Head of caudate nucleus (tissue), 42 donors: ENCODE measurements at regions not wholly inside any gene's neighbourhood (a gene's known extent, or its start where the extent isn't known, plus 50 kb on each side); places are given as distances from the start of the nearest gene placed in this dataset.
A peak's percentile ranks its signal among the peaks of the same experiment; 100 is the strongest.

Source experiments
- DNase-seq, 42 donors: peaks; one replicate each; pipeline versions ENCODE4 v3.0.0 to v3.0.0-alpha.2; 2020 to 2021; ENCODE audit warnings: mixed read lengths in 7 of 42
- intact Hi-C: fragments of 100-400 bp; cut with DNase I; formaldehyde crosslinking; loops from one replicate; pipeline ENCODE4 v1.15.0; 2022

GRCh38 chr12:91985002-91985787 lies 160.5 kb downstream of the BTG1 start:
- intact Hi-C loops: no loop called here
- peak in 5 of 42 donors; percentile 5 to 32 (median 16) for DNase-seq

GRCh38 chr12:91984556-91984955 lies 161.1 kb downstream of the BTG1 start:
- DNase-seq: no peak
- intact Hi-C loops: no loop called here

GRCh38 chr12:91983935-91984334 lies 161.7 kb downstream of the BTG1 start:
- DNase-seq: no peak
- intact Hi-C loops: no loop called here

- no peak for DNase-seq
- intact Hi-C loops: no loop called here
Measured at GRCh38 chr12:91982946-91983345, 162.7 kb downstream of the BTG1 start.

- intact Hi-C loops: no loop called here
Measured at GRCh38 chr12:91980389-91980821, 165.2 kb downstream of the BTG1 start.

GRCh38 chr12:91978143-91978542 lies 167.5 kb downstream of the BTG1 start:
- DNase-seq: no peak
- intact Hi-C loops: no loop called here

More at GRCh38 chr12:91980389-91980821, 165.2 kb downstream of the BTG1 start:
- DNase-seq: no peak

GRCh38 chr12:91975891-91976290 lies 169.8 kb downstream of the BTG1 start:
- intact Hi-C loops: no loop called here
- no peak for DNase-seq

- no peak for DNase-seq
- intact Hi-C loops: no loop called here
Measured at GRCh38 chr12:91974541-91975085, 171.0 kb downstream of the BTG1 start.

- intact Hi-C loops: no loop called here
- DNase-seq: no peak
Measured at GRCh38 chr12:91973813-91974212, 171.8 kb downstream of the BTG1 start.

GRCh38 chr12:91972896-91973295 lies 172.8 kb downstream of the BTG1 start:
- DNase-seq: no peak
- intact Hi-C loops: no loop called here

- intact Hi-C loops: no loop called here
- DNase-seq: no peak
Measured at GRCh38 chr12:91968777-91969171, 176.9 kb downstream of the BTG1 start.

- peak in 1 of 42 donors; percentile 14 for DNase-seq
- intact Hi-C loops: no loop called here
Measured at GRCh38 chr12:91968076-91968776, 177.4 kb downstream of the BTG1 start.

GRCh38 chr12:91967590-91967989 lies 178.1 kb downstream of the BTG1 start:
- intact Hi-C loops: no loop called here
- DNase-seq: no peak

GRCh38 chr12:91965781-91966180 lies 179.9 kb downstream of the BTG1 start:
- intact Hi-C loops: no loop called here
- DNase-seq: no peak

GRCh38 chr12:91964501-91964900 lies 181.1 kb downstream of the BTG1 start:
- DNase-seq: no peak
- intact Hi-C loops: no loop called here

GRCh38 chr12:91959220-91959619 lies 186.4 kb downstream of the BTG1 start:
- intact Hi-C loops: no loop called here
- DNase-seq: no peak

- intact Hi-C loops: no loop called here
- no peak for DNase-seq
Measured at GRCh38 chr12:91958816-91959215, 186.8 kb downstream of the BTG1 start.

- intact Hi-C loops: no loop called here
- no peak for DNase-seq
Measured at GRCh38 chr12:91954747-91955146, 190.9 kb downstream of the BTG1 start.

- DNase-seq: no peak
- intact Hi-C loops: no loop called here
Measured at GRCh38 chr12:91954326-91954725, 191.3 kb downstream of the BTG1 start.

- no peak for DNase-seq
Measured at GRCh38 chr12:91952916-91953315, 192.7 kb downstream of the BTG1 start.

More at GRCh38 chr12:91952916-91953315, 192.7 kb downstream of the BTG1 start:
- intact Hi-C loops: no loop called here
